HS-5 (cell line): ENCODE measurements at regions not wholly inside any gene's neighbourhood (a gene's known extent, or its start where the extent isn't known, plus 50 kb on each side); places are given as distances from the start of the nearest gene placed in this dataset.
A peak's percentile ranks its signal among the peaks of the same experiment; 100 is the strongest.

Experiments
- DNase-seq: peaks from one replicate; pipeline ENCODE4 v3.0.0-alpha.2; 2012; ENCODE audit warnings: low read depth

DNA sequence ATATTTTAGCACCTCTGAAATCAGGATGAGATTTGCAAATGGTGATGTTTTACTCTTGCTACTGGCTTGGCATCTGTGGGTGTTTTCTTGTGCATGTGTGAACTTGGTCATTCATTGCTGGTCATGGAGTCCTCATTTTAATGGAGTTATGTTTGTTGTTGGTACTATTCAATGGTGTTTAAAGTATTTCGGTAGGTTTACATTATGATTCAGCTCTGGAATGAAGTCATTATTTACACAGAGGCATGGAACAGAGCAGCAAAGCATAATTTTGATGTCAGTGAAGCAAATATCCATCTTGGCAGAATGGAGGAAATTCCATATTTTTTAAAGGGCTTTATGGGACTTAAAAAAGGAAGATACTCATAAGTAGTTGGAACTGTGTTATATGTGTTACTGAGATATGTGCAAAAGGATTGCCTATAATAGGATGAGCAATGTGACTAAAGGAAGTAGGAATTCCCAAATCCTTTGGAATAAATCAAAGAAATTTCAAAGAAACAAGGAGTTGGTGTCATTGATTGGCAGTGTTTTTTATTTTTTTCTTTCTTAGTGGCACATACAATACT lies 147.4 kb downstream of the ACTBL2 start:
- peak; percentile 24 for DNase-seq

DNA sequence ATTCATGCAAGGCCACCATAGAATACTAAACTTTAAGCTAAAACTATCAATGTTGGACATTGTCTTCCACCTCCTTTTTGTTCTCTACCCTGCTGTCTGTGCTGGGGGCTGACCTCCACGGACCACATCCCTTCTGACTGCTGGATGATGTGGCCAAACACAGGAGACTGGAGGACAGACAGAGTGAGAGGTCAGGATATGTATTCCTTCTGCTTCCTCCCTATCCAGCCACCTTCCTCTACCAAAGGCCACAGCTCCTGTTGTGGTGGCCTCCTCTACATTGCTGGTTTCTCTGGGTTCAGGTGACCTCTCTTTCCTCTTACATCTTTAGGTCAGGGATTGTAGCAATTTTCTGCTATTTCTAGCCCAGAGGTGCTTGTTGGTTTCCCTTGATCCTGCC lies 148.1 kb downstream of the ACTBL2 start:
- no peak for DNase-seq

GRCh38 chr5:57332361-57332760 lies 150.2 kb downstream of the ACTBL2 start:
- no peak for DNase-seq

- peak; percentile 26 for DNase-seq
Measured at GRCh38 chr5:57327561-57328367, 153.9 kb downstream of the GPBP1 start.

GRCh38 chr5:57325678-57326397 lies 152.0 kb downstream of the GPBP1 start:
- DNase-seq, result no peak

GRCh38 chr5:57324861-57325260 lies 151.0 kb downstream of the GPBP1 start:
- no peak for DNase-seq

DNA sequence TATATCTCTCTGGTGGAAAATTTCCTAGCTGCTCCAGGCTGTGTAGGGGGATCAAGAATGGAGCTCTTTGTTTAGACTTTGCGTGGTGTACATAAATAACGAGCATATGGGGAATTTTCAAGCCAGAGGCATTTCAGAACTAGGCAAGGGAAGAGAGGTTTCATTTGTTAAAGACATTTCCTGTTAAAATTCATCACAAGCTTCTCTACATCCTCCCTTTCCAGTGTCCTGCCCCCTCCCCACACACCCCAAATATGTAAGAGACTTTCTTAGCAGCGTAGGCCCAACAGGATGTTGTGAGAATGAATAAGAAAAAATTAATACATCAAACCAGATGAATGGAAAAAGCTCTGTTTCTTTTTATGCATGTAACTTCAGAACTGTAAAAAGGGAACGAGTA lies 150.3 kb downstream of the GPBP1 start:
- DNase-seq, result no peak

DNA sequence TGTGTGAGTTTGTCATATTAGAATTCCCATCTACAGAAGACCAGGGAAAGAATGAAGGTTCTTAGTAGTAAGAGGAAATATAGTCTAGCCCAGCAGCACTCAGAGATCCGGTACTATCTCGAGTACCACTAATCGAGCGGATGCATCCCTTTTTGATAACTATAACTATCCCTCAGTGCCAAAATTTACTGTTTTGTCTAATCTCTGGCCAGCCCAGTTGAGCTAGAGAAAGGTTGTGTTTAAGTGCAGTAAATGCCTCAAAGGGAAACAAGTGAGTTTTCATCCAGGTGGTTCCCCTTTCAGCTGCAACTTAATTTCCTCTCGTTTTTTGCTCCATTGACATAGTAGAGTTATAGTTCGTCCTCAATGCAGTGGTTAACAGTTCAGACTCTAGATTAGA lies 146.7 kb downstream of the GPBP1 start:
- DNase-seq, result no peak

DNA sequence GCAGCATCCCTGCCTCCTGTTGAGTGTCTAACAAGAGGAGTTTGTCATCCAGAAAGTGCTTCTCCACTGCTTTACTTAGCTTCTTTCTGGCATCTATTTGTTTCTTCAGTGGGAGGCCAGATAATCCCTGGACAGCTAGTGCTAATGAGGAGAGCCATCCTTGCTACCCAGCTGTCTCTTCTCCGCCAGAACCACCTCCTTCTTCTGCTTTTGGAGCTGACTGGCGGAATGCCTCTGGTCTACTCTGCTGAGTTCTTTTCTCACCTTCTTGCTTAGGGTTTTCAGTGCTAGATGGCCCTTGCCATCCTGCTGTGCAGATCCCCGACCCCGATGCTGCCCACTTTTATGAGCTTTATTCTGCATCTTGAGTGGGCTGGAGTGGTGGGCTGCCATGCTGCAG lies 145.8 kb downstream of the GPBP1 start:
- DNase-seq, result no peak

- no peak for DNase-seq
Measured at GRCh38 chr5:57318251-57318650, 144.4 kb downstream of the GPBP1 start.

DNA sequence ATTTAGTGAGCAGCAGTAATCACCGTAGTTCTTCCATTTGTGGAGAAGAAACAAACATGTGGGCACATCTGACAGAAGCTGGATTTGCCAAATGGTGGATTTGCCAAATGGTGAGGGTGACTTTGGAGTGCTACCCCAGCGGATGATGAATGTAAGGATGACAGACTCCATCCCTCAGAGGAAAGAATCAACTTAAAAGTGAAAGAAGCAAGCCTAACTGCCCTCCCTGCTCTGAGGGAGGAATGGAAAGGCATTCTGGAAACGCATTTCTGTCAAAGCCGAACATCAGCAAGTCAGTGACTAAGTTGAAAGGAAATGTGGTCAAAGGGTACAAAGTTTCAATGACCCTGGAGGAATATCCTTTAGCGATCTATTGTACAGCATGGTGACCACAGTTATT lies 143.5 kb downstream of the GPBP1 start:
- no peak for DNase-seq

DNA sequence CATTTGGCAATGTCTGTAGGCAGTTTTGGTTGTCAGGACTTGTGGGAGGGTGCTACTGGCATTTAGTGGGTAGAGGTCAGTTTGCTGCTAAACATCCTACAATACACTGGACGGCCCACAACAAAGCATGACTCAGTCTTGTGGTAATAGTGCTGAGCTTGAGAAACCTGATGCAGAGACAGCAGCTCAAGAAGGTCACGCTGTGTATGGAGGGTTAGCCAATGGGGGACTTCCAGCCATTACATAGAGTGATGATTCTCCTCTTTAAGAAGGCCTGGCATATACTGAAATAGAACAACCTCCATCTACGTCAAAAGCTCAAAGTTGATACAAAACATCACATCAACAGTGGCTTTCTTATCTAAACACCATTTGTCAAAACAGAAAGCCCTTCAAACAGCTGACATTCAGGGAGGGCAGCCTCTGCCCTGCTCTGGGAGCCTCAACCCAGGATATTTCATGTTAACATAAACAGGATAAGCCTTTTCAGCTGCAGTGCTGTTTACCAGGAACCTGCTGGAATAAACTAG lies 143.0 kb downstream of the GPBP1 start:
- DNase-seq, result peak; percentile 53

- DNase-seq, result no peak
Measured at GRCh38 chr5:57315941-57316340, 142.1 kb downstream of the GPBP1 start.
